GM23338 (cell line): ENCODE measurements at regions not wholly inside any gene's neighbourhood (a gene's known extent, or its start where the extent isn't known, plus 50 kb on each side); places are given as distances from the start of the nearest gene placed in this dataset.

Experiments
- ATAC-seq: fragments of 200-7000 bp; cut with Tn5 transposase; 3 replicates; pipeline ENCODE4 v1.9.1; 2020
- DNase-seq: peaks from one replicate; pipeline ENCODE4 v3.0.0-alpha.2; 2015; ENCODE audit warnings: low spot score
- H2AFZ ChIP-seq: fragments of 200-600 bp; sonication (generic); 2 replicates; pipeline ENCODE4 v1.8.0; 2016; ENCODE audit warnings: antibody characterized with exemption, mild to moderate bottlenecking, moderate library complexity
- H3F3A ChIP-seq: fragments of 200-600 bp; sonication (generic); replicated peaks from 2 replicates; pipeline ENCODE4 v1.8.0; 2017; ENCODE audit warnings: antibody characterized with exemption, mixed run types, low read depth
- H3K27ac ChIP-seq: fragments of 200-600 bp; sonication (generic); 2 replicates; pipeline ENCODE4 v1.6.1; 2016; ENCODE audit warnings: low read depth
- H3K27me3 ChIP-seq: fragments of 200-600 bp; sonication (generic); 2 replicates; pipeline ENCODE4 v1.8.0; 2016; ENCODE audit warnings: mild to moderate bottlenecking, mixed run types, moderate library complexity; ENCODE audit not compliant: insufficient read depth
- H3K36me3 ChIP-seq: fragments of 200-600 bp; sonication (generic); 2 replicates; pipeline ENCODE4 v1.8.0; 2016; ENCODE audit warnings: mild to moderate bottlenecking; ENCODE audit not compliant: insufficient read depth
- H3K4me1 ChIP-seq: fragments of 200-600 bp; sonication (generic); 2 replicates; pipeline ENCODE4 v1.8.0; 2016; ENCODE audit warnings: mild to moderate bottlenecking, moderate library complexity; ENCODE audit not compliant: insufficient read depth
- H3K4me2 ChIP-seq: fragments of 200-600 bp; sonication (generic); 2 replicates; pipeline ENCODE4 v1.7.1; 2017; ENCODE audit warnings: mixed run types
- H3K4me3 ChIP-seq: fragments of 200-600 bp; sonication (generic); 2 replicates; pipeline ENCODE4 v1.6.1; 2016; ENCODE audit warnings: mixed run types
- H3K79me2 ChIP-seq: fragments of 200-600 bp; sonication (generic); replicated peaks from 2 replicates; pipeline ENCODE4 v1.8.0; 2017; ENCODE audit warnings: mild to moderate bottlenecking; ENCODE audit not compliant: insufficient read depth
- H3K9me2 ChIP-seq: fragments of 200-600 bp; sonication (generic); 2 replicates; pipeline ENCODE4 v1.8.0; 2017; ENCODE audit not compliant: insufficient read depth
- H4K20me1 ChIP-seq: fragments of 200-600 bp; sonication (generic); replicated peaks from 2 replicates; pipeline ENCODE4 v1.8.0; 2017; ENCODE audit warnings: mild to moderate bottlenecking; ENCODE audit not compliant: insufficient read depth
- H3K27ac Mint-ChIP-seq: 2 replicates; pipeline ENCODE4 v1.8.0; 2020; ENCODE audit warnings: inconsistent platforms, mild to moderate bottlenecking, moderate library complexity, mixed read lengths
- H3K27me3 Mint-ChIP-seq: 3 replicates; pipeline ENCODE4 v1.8.0; 2022; ENCODE audit warnings: low read depth, mild to moderate bottlenecking, moderate library complexity, mixed read lengths, inconsistent platforms; ENCODE audit not compliant: insufficient read depth, poor library complexity
- H3K36me3 Mint-ChIP-seq: 3 replicates; pipeline ENCODE4 v1.8.0; 2021; ENCODE audit warnings: low read depth, mild to moderate bottlenecking, inconsistent platforms, moderate library complexity, mixed read lengths
- H3K4me1 Mint-ChIP-seq: 3 replicates; pipeline ENCODE4 v1.8.0; 2020; ENCODE audit warnings: mild to moderate bottlenecking, inconsistent platforms, mixed read lengths
- H3K4me3 Mint-ChIP-seq: 3 replicates; pipeline ENCODE4 v1.8.0; 2021; ENCODE audit warnings: moderate library complexity, mild to moderate bottlenecking, inconsistent platforms, mixed read lengths
- H3K9me3 Mint-ChIP-seq: 3 replicates; pipeline ENCODE4 v1.8.0; 2020; ENCODE audit warnings: moderate library complexity, mild to moderate bottlenecking, inconsistent platforms, mixed read lengths
- ETS1 ChIP-seq: IDR thresholded peaks from 2 replicates; pipeline ENCODE4 v1.6.1; 2016; ENCODE audit warnings: antibody characterized with exemption
- EZH2 ChIP-seq: fragments of 200-600 bp; sonication (generic); IDR thresholded peaks from one replicate; pipeline ENCODE4 v1.8.0; 2017; ENCODE audit warnings: antibody characterized with exemption, mild to moderate bottlenecking, low read depth; ENCODE audit not compliant: unreplicated experiment
- EZH2phosphoT487 ChIP-seq: fragments of 200-600 bp; sonication (generic); IDR thresholded peaks from one replicate; pipeline ENCODE4 v1.8.1; 2018; ENCODE audit warnings: antibody characterized with exemption; ENCODE audit not compliant: unreplicated experiment
- NANOG ChIP-seq: IDR thresholded peaks from 2 replicates; pipeline ENCODE4 v1.6.1; 2016; ENCODE audit warnings: antibody characterized with exemption, borderline replicate concordance
- REST ChIP-seq: IDR thresholded peaks from one replicate; pipeline ENCODE4 v1.6.1; 2018; ENCODE audit warnings: antibody characterized with exemption; ENCODE audit not compliant: unreplicated experiment
- ZNF114 ChIP-seq: fragments of 250-450 bp; sonication (Bioruptor Pico); IDR thresholded peaks from 2 replicates; pipeline ENCODE4 v1.5.0; 2020; ENCODE audit warnings: mild to moderate bottlenecking, moderate library complexity
- ZNF331 ChIP-seq: fragments of 250-450 bp; sonication (Bioruptor Pico); IDR thresholded peaks from 2 replicates; pipeline ENCODE4 v1.5.0; 2020; ENCODE audit warnings: low read depth, mild to moderate bottlenecking, moderate library complexity
- ZNF462 ChIP-seq: fragments of 250-450 bp; sonication (Bioruptor Pico); IDR thresholded peaks from 2 replicates; pipeline ENCODE4 v1.5.0; 2020; ENCODE audit warnings: mild to moderate bottlenecking, moderate library complexity

GRCh38 chr9:124116683-124117363, 105.3 kb downstream of the LHX2 start:
- Histone ChIP-seq H3K4me2 (no peak overlapping the region), H3K9me2 (no peaks in the 10 kb centered on the region), H3K36me3 (no peaks in the 10 kb centered on the region), H3K4me3 (no peak overlapping the region), H3F3A (no peaks in the 10 kb centered on the region), H3K4me1 (no peaks in the 10 kb centered on the region), H2AFZ (no peak overlapping the region), H3K79me2 (no peaks in the 10 kb centered on the region), H3K27me3 (no peaks in the 10 kb centered on the region), H4K20me1 (no peaks in the 10 kb centered on the region), H3K27ac (no peak overlapping the region)
- DNase-seq, result no peak
- H3K9me3 Mint-ChIP-seq, result peaks cover 8% of the 10 kb centered on the region
- no peak overlapping the region for H3K4me3 Mint-ChIP-seq
- H3K36me3 Mint-ChIP-seq, result no peaks in the 10 kb centered on the region
- TF ChIP-seq ETS1 (no peak), ZNF114 (CRISPR knock-in tag) (no peak), ZNF331 (CRISPR knock-in tag) (no peak), EZH2phosphoT487 (no peak), ZNF462 (CRISPR knock-in tag) (no peak), NANOG (no peak), REST (no peak), EZH2 (no peak)
- peaks cover 1% of the 10 kb centered on the region for H3K27me3 Mint-ChIP-seq
- ATAC-seq, result no peak
- peaks cover 6% of the 10 kb centered on the region for H3K4me1 Mint-ChIP-seq
- no peak overlapping the region for H3K27ac Mint-ChIP-seq
